HEK293T (cell line): ENCODE measurements at regions not wholly inside any gene's neighbourhood (a gene's known extent, or its start where the extent isn't known, plus 50 kb on each side); places are given as distances from the start of the nearest gene placed in this dataset.
"Not testable (repeated sequence)": the region's sequence is repeated elsewhere in the genome, so short reads cannot be mapped to it uniquely, and the experiment has no call there.

Source experiments
- CTCF ChIA-PET: fragments of 350-600 bp; formaldehyde crosslinking; extraction: SDS; loops from one replicate; lab custom pipeline; 2021; ENCODE audit warnings: antibody characterized with exemption, inconsistent platforms; lab: Yijun Ruan, JAX
- POLR2A ChIA-PET: fragments of 350-600 bp; formaldehyde crosslinking; extraction: SDS; loops from one replicate; lab custom pipeline; 2020; ENCODE audit warnings: antibody characterized with exemption, inconsistent platforms; lab: Yijun Ruan, JAX
- DNase-seq: peaks from one replicate; pipeline ENCODE4 v3.0.0; 2012; ENCODE audit warnings: mixed read lengths; ENCODE audit errors: extremely low spot score
- ARNT ChIP-seq: fragments of 450-650 bp; IDR thresholded peaks from 2 replicates; pipeline ENCODE4 v1.6.1; 2017; ENCODE audit warnings: mild to moderate bottlenecking
- BHLHE40 ChIP-seq: fragments of 450-650 bp; IDR thresholded peaks from 2 replicates; pipeline ENCODE4 v1.6.1; 2016; ENCODE audit warnings: mild to moderate bottlenecking, moderate library complexity, borderline replicate concordance
- CTBP1 ChIP-seq: fragments of 450-650 bp; IDR thresholded peaks from 2 replicates; pipeline ENCODE4 v1.6.1; 2016; ENCODE audit warnings: borderline replicate concordance
- ELF4 ChIP-seq: fragments of 450-650 bp; IDR thresholded peaks from 2 replicates; pipeline ENCODE4 v1.6.1; 2017; ENCODE audit warnings: antibody characterized with exemption
- FOXA1 ChIP-seq: fragments of 450-650 bp; IDR thresholded peaks from 2 replicates; pipeline ENCODE4 v1.6.1; 2016; ENCODE audit warnings: mild to moderate bottlenecking
- FOXK2 ChIP-seq: fragments of 450-650 bp; IDR thresholded peaks from 2 replicates; pipeline ENCODE4 v1.6.1; 2016; ENCODE audit warnings: mild to moderate bottlenecking
- FOXM1 ChIP-seq: fragments of 450-650 bp; IDR thresholded peaks from 2 replicates; pipeline ENCODE4 v1.6.1; 2017; ENCODE audit warnings: mild to moderate bottlenecking, borderline replicate concordance
- HDGF ChIP-seq: fragments of 450-650 bp; IDR thresholded peaks from 2 replicates; pipeline ENCODE4 v1.6.1; 2017; ENCODE audit warnings: antibody characterized with exemption, borderline replicate concordance
- L3MBTL2 ChIP-seq: fragments of 450-650 bp; conservative IDR thresholded peaks from 2 replicates; pipeline ENCODE4 v1.6.1; 2016; ENCODE audit warnings: mild to moderate bottlenecking
- LEF1 ChIP-seq: fragments of 450-650 bp; IDR thresholded peaks from 2 replicates; pipeline ENCODE4 v1.6.1; 2017; ENCODE audit warnings: mild to moderate bottlenecking, borderline replicate concordance
- NFRKB ChIP-seq: fragments of 450-650 bp; IDR thresholded peaks from 2 replicates; pipeline ENCODE4 v1.6.1; 2016; ENCODE audit warnings: mild to moderate bottlenecking, moderate library complexity
- SP1 ChIP-seq: fragments of 450-650 bp; IDR thresholded peaks from 2 replicates; pipeline ENCODE4 v1.6.1; 2017
- SUZ12 ChIP-seq: fragments of 450-650 bp; IDR thresholded peaks from 2 replicates; pipeline ENCODE4 v1.6.1; 2016; ENCODE audit warnings: mild to moderate bottlenecking
- TARDBP ChIP-seq: fragments of 450-650 bp; IDR thresholded peaks from 2 replicates; pipeline ENCODE4 v1.6.1; 2016
- ZNF384 ChIP-seq: fragments of 450-650 bp; IDR thresholded peaks from 2 replicates; pipeline ENCODE4 v1.6.1; 2016
- TF ChIP-seq, protein P1 (sequence below): fragments of 450-650 bp; IDR thresholded peaks from 2 replicates; pipeline ENCODE4 v1.6.1; 2016

DNA sequence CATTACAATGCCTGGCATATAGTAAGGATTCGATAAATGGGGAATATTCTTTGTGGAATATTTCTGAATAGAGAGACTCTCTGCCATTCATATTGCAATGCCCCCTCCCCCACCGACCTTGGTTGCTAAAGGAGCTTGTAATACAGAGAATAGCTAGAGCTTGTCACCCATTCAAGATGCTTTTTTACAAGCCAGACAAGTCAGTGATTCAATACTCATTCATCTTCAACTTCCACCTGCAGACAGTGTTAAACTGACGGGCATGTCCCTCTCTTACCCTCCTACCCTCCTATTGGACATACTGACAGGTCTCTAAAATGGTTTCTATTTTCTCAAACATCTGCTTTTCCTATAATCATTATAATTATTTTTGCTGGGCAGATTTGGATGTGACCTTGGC lies 257.4 kb downstream of the KCNJ2 start:
- no peak for TF ChIP-seq FOXA1
- no peak for TF ChIP-seq LEF1
- TF ChIP-seq BHLHE40, result no peak
- no peak for TF ChIP-seq NFRKB
- no peak for TF ChIP-seq CTBP1
- no peak for TF ChIP-seq FOXK2
- TF ChIP-seq ARNT, result no peak
- no peak for TF ChIP-seq SUZ12
- no peak for TF ChIP-seq TARDBP
- CTCF ChIA-PET, result no interaction called here
- DNase-seq, result no peak
- POLR2A ChIA-PET, result no interaction called here

DNA sequence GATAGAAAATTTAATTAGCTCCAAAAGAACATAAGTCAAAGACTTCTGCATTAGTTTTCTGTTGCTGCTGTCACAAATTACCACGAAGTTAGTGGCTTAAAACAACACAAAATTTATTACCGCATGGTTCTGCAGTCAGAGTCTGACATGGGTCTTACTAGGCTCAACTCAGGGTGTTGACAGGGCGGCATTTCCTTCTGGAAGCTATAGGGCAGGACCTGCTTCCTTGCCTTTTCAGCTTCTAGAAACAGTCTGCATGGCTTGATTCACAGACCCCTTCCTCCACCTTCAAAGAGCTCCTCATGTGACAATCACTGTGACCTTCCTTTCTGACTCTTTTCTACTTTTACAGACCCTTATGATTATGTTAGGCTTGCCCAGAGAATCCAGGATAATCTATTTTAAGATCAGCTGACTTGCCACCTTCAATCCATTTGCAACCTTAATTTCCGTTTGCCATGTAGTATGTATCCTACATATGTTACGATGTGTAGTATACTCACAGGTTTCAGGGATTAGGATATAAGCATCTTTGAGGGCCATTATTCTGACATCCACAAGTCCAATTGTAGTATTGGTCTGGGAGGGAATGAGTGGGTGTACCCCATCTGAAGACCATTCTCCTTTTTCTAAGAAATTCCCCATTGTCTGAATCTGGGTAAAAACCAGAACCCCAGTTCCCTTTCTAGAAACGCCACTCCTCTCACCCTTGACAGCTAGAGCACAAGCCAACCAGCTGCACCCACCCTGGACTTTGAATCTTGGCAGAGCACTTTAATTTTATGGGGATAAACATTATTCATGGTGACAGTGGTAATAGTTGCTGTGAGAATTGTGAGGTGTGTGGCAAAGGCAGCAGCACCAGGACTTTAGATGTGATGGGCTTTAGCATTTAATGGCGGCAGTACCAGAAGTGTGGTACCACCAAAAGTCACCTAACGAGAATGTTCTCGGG lies 265.5 kb downstream of the KCNJ2 start:
- no peak for TF ChIP-seq NFRKB
- TF ChIP-seq HDGF, result no peak
- no peak for TF ChIP-seq LEF1
- ChIA-PET CTCF (no interaction called here), POLR2A (no interaction called here)
- DNase-seq, result no peak

DNA sequence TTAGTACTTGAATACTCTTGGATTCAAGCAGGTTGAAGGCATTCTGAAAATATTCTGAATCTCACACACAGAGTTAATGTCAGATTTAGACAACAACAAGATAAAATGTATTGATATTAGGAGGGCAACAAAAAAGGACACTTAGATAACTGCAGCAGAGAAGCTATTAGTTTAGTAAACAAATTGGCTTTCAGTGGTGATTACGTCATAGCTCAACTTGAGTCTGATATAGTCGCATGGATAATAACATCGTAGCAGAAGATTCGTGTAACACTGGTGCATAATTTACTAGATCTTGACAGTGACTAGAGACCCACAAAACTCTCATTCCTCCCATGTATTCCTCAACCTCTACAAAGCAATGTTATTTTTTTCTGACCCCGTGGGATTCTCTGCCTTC lies 268.3 kb downstream of the KCNJ2 start:
- TF ChIP-seq ZNF384 (no peak), L3MBTL2 (no peak), HDGF (no peak), FOXA1 (no peak), SUZ12 (no peak), ARNT (no peak), SP1 (no peak), TARDBP (no peak), NFRKB (no peak), LEF1 (no peak), BHLHE40 (no peak), FOXM1 (no peak), ELF4 (no peak), CTBP1 (no peak), FOXK2 (no peak)
- TF ChIP-seq, protein P1, sequence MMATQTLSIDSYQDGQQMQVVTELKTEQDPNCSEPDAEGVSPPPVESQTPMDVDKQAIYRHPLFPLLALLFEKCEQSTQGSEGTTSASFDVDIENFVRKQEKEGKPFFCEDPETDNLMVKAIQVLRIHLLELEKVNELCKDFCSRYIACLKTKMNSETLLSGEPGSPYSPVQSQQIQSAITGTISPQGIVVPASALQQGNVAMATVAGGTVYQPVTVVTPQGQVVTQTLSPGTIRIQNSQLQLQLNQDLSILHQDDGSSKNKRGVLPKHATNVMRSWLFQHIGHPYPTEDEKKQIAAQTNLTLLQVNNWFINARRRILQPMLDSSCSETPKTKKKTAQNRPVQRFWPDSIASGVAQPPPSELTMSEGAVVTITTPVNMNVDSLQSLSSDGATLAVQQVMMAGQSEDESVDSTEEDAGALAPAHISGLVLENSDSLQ, result no peak
- POLR2A ChIA-PET, result no interaction called here
- CTCF ChIA-PET, result no interaction called here
- DNase-seq, result no peak

DNA sequence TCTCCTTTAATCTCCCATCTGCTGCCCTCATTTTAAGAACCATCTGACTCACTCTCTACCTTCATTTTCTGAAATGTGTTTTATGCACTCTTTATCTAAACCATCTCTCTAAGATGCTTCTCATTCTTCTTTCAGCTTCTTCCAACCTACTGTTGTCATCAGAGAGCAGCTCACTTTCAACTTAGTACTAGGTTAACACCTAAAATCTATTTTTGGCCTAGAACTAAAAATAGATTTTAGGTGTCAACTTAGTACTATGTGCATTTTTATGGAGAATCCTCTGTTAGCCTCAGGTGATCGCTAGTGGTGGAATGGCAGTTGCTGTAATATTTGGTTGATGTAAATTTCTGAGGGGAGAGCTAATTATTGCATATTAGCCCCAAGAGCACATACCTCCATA lies 277.1 kb downstream of the KCNJ2 start:
- CTCF ChIA-PET, result no interaction called here
- no peak for DNase-seq
- TF ChIP-seq ELF4 (no peak), SUZ12 (no peak), BHLHE40 (no peak), CTBP1 (no peak), L3MBTL2 (no peak)
- TF ChIP-seq, protein P1, result no peak
- POLR2A ChIA-PET, result no interaction called here

DNA sequence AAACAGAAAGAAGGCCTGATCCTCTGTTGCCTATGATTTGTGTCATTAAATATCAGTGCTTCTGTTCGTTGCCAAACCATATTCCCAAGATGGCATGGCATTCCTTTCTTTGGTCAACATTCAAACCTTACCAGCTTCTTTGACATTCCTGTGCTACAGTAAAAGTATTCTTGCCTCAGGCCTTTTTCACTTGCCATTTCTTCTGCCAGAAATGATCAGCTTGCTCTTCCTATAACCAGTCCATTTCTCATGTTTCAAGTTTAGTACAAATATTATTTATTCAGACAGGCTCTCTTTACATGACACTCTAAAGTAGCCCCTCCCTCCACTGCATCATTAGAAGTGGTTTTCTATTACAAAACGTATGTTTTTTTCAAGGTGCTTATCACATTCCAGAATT lies 278.3 kb downstream of the KCNJ2 start:
- CTCF ChIA-PET, result no interaction called here
- POLR2A ChIA-PET, result no interaction called here
- DNase-seq, result no peak
- TF ChIP-seq ELF4 (no peak), BHLHE40 (no peak), ZNF384 (no peak), NFRKB (no peak), ARNT (no peak), HDGF (no peak), SP1 (no peak), CTBP1 (no peak), LEF1 (no peak), L3MBTL2 (no peak), FOXA1 (no peak), TARDBP (no peak), FOXK2 (no peak), SUZ12 (no peak), FOXM1 (no peak)
- TF ChIP-seq, protein P1, result no peak

DNA sequence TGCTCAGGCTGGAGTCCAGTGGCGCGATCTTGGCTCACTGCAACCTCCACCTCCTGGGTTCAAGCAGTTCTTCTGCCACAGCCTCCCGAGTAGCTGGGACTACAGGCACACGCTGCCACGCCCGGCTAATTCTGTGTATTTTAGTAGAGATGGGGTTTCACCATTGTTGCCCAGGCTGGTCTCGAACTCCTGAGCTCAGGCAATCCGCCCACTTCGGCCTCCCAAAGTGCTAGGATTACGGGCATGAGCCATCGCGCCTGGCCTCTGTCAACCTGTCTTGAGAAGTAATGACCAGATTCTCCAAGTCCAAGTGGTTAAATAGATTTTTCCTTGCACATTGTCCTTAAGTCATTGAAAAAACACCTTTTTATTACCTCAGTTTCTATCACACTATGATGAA lies 283.7 kb downstream of the KCNJ2 start:
- CTCF ChIA-PET, DNase-seq, POLR2A ChIA-PET: not testable (repeated sequence)

DNA sequence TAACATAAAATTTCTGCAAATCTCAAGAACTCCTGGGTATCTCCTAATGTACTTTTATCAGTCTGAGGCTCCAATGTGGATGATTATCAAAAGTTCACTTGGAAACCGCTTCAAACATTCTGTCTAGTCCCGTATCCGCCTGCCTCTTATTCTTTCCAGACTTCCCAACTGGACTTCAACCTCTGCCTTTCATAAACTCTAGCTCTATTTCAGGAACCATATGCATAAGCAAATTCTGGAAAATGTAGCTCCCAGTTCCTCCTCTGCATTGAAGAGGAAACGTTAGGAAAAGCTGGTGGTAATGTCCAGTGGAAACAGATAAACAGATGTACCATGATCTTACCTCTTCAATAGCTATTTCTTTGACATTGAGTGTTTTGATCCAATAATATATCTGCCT lies 285.0 kb downstream of the KCNJ2 start:
- TF ChIP-seq FOXA1 (no peak), ELF4 (no peak)
- POLR2A ChIA-PET, result no interaction called here
- DNase-seq, result no peak
- CTCF ChIA-PET, result no interaction called here
